NB4 (cell line): ENCODE measurements at regions not wholly inside any gene's neighbourhood (a gene's known extent, or its start where the extent isn't known, plus 50 kb on each side); places are given as distances from the start of the nearest gene placed in this dataset.

Experiments
- CTCF ChIP-seq: IDR thresholded peaks from one replicate; pipeline ENCODE4 v1.5.1; 2012; ENCODE audit warnings: low read depth, low read length
- POLR2A ChIP-seq: IDR thresholded peaks from 2 replicates; pipeline ENCODE4 v1.6.1; 2011; ENCODE audit warnings: mild to moderate bottlenecking; ENCODE audit not compliant: insufficient read length; ENCODE audit errors: extremely low read depth

- no peak for TF ChIP-seq CTCF
- TF ChIP-seq POLR2A: no peak
These were observed 102.9 kb upstream of the SIRPA start for GRCh38 chr20:1792274-1792673.
